ENCODE measurements at regions not wholly inside any gene's neighbourhood (a gene's known extent, or its start where the extent isn't known, plus 50 kb on each side); places are given as distances from the start of the nearest gene placed in this dataset.

GRCh38 chr5:76021936-76022584, 61.1 kb upstream of the SV2C start:
- ChIA-PET SMC1A (ENCODE audit: uncharacterized antibody, unreplicated experiment) (interaction anchor here (1.4 kb wide), 1 partner anchor 41 kb away, joined by 3 read pairs; no protein-coding TSS in a partner anchor), RAD21 (ENCODE audit: unreplicated experiment) (no interaction called here), POLR2A (no interaction called here), CTCF (no interaction called here)
- H4K20me1 ChIP-seq (ENCODE audit: control insufficient read depth, insufficient read depth), result no peaks in the 10 kb centered on the region
- H3K27me3 ChIP-seq (replicated peaks in 1 of 2; ENCODE audit: control insufficient read depth in 2 of 2, insufficient read depth in 2 of 2, low read length in 1 of 2), result no peaks in the 10 kb centered on the region; a peak in 1 of 4 replicates
- 33% methylated on average over 3 of the region's 3 CpGs for whole genome bisulfite sequencing (ENCODE audit: insufficient coverage, insufficient replicate concordance, low lambda C conversion rate, missing lambda C conversion rate)
- TF ChIP-seq ZNF687 (IDR thresholded peaks at IDR 0.05) (no peak), CEBPZ (IDR thresholded peaks at IDR 0.05; ENCODE audit: low read depth, low read length) (no peak), RAD51 (IDR thresholded peaks at IDR 0.05) (no peak), MEF2A (IDR thresholded peaks at IDR 0.05; ENCODE audit: insufficient read depth, low read depth, low read length) (no peak), HDAC6 (IDR thresholded peaks at IDR 0.05; ENCODE audit: unreplicated experiment) (no peak), MTA3 (IDR thresholded peaks at IDR 0.05; ENCODE audit: borderline replicate concordance, low read length) (no peak), ZNF622 (IDR thresholded peaks at IDR 0.05) (no peak)
- no peaks in the 10 kb centered on the region for H3K79me2 ChIP-seq (ENCODE audit: control insufficient read depth, insufficient read depth, low read length)
- no peak overlapping the region for H3K4me3 ChIP-seq
- H3K36me3 ChIP-seq (ENCODE audit: control insufficient read depth in 2 of 2, insufficient read depth in 2 of 2, low read length in 1 of 2), result no peaks in the 10 kb centered on the region
- H3K9ac ChIP-seq (ENCODE audit: control insufficient read depth, insufficient read depth, low read length), result no peak overlapping the region
- no peak for FAIRE-seq
- BruUV-seq (replicated peaks), result no TSS peak
- in situ Hi-C loops (cut with MboI) (no loop called here), intact Hi-C loops (cut with micrococcal nuclease; ENCODE audit: unreplicated experiment) (no loop called here)
- no peak overlapping the region for H2AFZ ChIP-seq (ENCODE audit: control insufficient read depth, low read depth, low read length)
- no peak for ATAC-seq
- no peaks in the 10 kb centered on the region for H3K4me1 ChIP-seq (ENCODE audit: control insufficient read depth, insufficient read depth, low read length)
- H3K27ac ChIP-seq (ENCODE audit: control insufficient read depth, insufficient read depth), result no peak overlapping the region
- DNase-seq (ENCODE audit: low read depth, low spot score), result no peak
- no peaks in the 10 kb centered on the region for H3K9me3 ChIP-seq (replicated peaks; ENCODE audit: control insufficient read depth, insufficient read depth, low read length)
- H3K4me2 ChIP-seq (ENCODE audit: control insufficient read depth, insufficient read depth), result no peak overlapping the region
